GM21825 (cell line): ENCODE measurements at regions not wholly inside any gene's neighbourhood (a gene's known extent, or its start where the extent isn't known, plus 50 kb on each side); places are given as distances from the start of the nearest gene placed in this dataset.
"Not testable (repeated sequence)": the region's sequence is repeated elsewhere in the genome, so short reads cannot be mapped to it uniquely, and the experiment has no call there.

Experiments used
- ATAC-seq: cut with Tn5 transposase; IDR thresholded peaks from one replicate; pipeline ENCODE4 v1.9.1; 2021; ENCODE audit warnings: mild to moderate bottlenecking, moderate library complexity; ENCODE audit not compliant: unreplicated experiment

GRCh38 chr5:108696951-108697715 lies 50.6 kb upstream of the FER start:
- no peak for ATAC-seq

- no peak for ATAC-seq
Observed at GRCh38 chr5:108696407-108696806, 51.3 kb upstream of the FER start.

GRCh38 chr5:108688485-108688884 lies 59.2 kb upstream of the FER start:
- no peak for ATAC-seq

GRCh38 chr5:108687595-108688200 lies 60.0 kb upstream of the FER start:
- no peak for ATAC-seq

GRCh38 chr5:108686676-108687075 lies 61.0 kb upstream of the FER start:
- ATAC-seq: no peak

- not testable (repeated sequence) for ATAC-seq
Observed at GRCh38 chr5:108685448-108686216, 62.1 kb upstream of the FER start.

GRCh38 chr5:108681079-108681921 lies 66.4 kb upstream of the FER start:
- ATAC-seq: peak; percentile 98

- no peak for ATAC-seq
Observed at GRCh38 chr5:108678091-108678490, 69.6 kb upstream of the FER start.

- no peak for ATAC-seq
Observed at GRCh38 chr5:108675736-108676135, 72.0 kb upstream of the FER start.

- ATAC-seq: no peak
Observed at GRCh38 chr5:108672639-108673038, 75.1 kb upstream of the FER start.

- no peak for ATAC-seq
Observed at GRCh38 chr5:108670591-108671289, 77.0 kb upstream of the FER start.

- no peak for ATAC-seq
Observed at GRCh38 chr5:108669462-108669861, 78.2 kb upstream of the FER start.

GRCh38 chr5:108661590-108662219 lies 86.0 kb upstream of the FER start:
- ATAC-seq: no peak

- no peak for ATAC-seq
Observed at GRCh38 chr5:108661024-108661423, 86.7 kb upstream of the FER start.

GRCh38 chr5:108660291-108660690 lies 87.4 kb upstream of the FER start:
- ATAC-seq: no peak

GRCh38 chr5:108659531-108659930 lies 88.2 kb upstream of the FER start:
- no peak for ATAC-seq

- ATAC-seq: no peak
Observed at GRCh38 chr5:108655750-108656450, 91.8 kb upstream of the FER start.

GRCh38 chr5:108654051-108654450 lies 93.6 kb upstream of the FER start:
- ATAC-seq: no peak

- no peak for ATAC-seq
Observed at GRCh38 chr5:108653201-108653600, 94.5 kb upstream of the FER start.
